ENCODE measurements at regions not wholly inside any gene's neighbourhood (a gene's known extent, or its start where the extent isn't known, plus 50 kb on each side); places are given as distances from the start of the nearest gene placed in this dataset.

DNA sequence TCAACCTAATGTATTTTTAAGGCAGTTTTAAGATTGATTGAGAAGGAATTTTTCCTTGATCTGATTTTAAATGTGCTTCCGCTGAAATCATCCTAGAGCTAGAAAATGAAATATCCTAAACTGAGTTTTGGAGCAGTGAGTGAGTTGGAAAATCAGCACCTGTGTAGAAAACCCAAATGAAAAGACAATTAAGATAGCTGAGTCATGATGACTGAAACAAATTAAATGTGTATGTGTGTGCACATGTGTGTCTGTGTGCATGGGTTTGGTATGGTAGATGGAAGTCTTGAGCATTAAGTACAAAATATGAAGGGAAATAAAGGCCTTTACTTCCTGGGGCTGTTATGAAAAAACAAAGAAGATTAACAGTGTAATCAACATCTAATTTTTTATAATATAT, 394.6 kb upstream of the MAP2 start:
- Histone ChIP-seq H2AFZ (ENCODE audit: control insufficient read depth, low read length) (no peak overlapping the region), H3K9ac (ENCODE audit: control insufficient read depth, extremely low read depth, insufficient read depth, low read length) (no peak overlapping the region), H3K4me2 (ENCODE audit: control insufficient read depth, extremely low read depth, insufficient read depth, low read depth, low read length) (no peak overlapping the region), H3K36me3 (ENCODE audit: control insufficient read depth in 2 of 2, extremely low read depth in 1 of 2, insufficient read depth in 2 of 2, low read length in 2 of 2) (no peaks in the 10 kb centered on the region), H3K79me2 (ENCODE audit: control insufficient read depth, insufficient read depth, low read length) (no peaks in the 10 kb centered on the region), H4K20me1 (ENCODE audit: control insufficient read depth, extremely low read depth, insufficient read depth, low read length) (no peaks in the 10 kb centered on the region), H3K9me3 (ENCODE audit: control insufficient read depth, low read depth, low read length) (no peaks in the 10 kb centered on the region), H3K27me3 (ENCODE audit: control insufficient read depth, extremely low read depth, insufficient read depth, low read length) (no peaks in the 10 kb centered on the region), H3K4me1 (ENCODE audit: control insufficient read depth, extremely low read depth, insufficient read depth, low read length) (no peaks in the 10 kb centered on the region), H3K27ac (ENCODE audit: control insufficient read depth, insufficient read depth, low read length) (no peak overlapping the region), H3K9me1 (ENCODE audit: control insufficient read depth, extremely low read depth, insufficient read depth, low read length) (no peaks in the 10 kb centered on the region), H3K4me3 (ENCODE audit: control insufficient read depth in 2 of 3, extremely low read depth in 1 of 3, insufficient read depth in 2 of 3, low read depth in 1 of 3, low read length in 3 of 3) (no peak overlapping the region)
- DNase-seq (ENCODE audit: low read depth, low spot score) (no peak), FAIRE-seq (no peak)
- dilution Hi-C loops (cut with MboI; ENCODE audit: extremely low pct_ligation_motif_present, low sequenced_read_pairs), result no loop called here
- TF ChIP-seq EZH2 (IDR thresholded peaks at IDR 0.05; ENCODE audit: low read length), result no peak
- TF ChIP-seq, protein P1, sequence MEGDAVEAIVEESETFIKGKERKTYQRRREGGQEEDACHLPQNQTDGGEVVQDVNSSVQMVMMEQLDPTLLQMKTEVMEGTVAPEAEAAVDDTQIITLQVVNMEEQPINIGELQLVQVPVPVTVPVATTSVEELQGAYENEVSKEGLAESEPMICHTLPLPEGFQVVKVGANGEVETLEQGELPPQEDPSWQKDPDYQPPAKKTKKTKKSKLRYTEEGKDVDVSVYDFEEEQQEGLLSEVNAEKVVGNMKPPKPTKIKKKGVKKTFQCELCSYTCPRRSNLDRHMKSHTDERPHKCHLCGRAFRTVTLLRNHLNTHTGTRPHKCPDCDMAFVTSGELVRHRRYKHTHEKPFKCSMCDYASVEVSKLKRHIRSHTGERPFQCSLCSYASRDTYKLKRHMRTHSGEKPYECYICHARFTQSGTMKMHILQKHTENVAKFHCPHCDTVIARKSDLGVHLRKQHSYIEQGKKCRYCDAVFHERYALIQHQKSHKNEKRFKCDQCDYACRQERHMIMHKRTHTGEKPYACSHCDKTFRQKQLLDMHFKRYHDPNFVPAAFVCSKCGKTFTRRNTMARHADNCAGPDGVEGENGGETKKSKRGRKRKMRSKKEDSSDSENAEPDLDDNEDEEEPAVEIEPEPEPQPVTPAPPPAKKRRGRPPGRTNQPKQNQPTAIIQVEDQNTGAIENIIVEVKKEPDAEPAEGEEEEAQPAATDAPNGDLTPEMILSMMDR (optimal IDR thresholded peaks at IDR 0.05 in 1 of 3, IDR thresholded peaks at IDR 0.05 in 1 of 3, conservative IDR thresholded peaks at IDR 0.05 in 1 of 3; ENCODE audit: extremely low read depth in 1 of 3, insufficient read depth in 2 of 3, low read length in 3 of 3), result no peak

DNA sequence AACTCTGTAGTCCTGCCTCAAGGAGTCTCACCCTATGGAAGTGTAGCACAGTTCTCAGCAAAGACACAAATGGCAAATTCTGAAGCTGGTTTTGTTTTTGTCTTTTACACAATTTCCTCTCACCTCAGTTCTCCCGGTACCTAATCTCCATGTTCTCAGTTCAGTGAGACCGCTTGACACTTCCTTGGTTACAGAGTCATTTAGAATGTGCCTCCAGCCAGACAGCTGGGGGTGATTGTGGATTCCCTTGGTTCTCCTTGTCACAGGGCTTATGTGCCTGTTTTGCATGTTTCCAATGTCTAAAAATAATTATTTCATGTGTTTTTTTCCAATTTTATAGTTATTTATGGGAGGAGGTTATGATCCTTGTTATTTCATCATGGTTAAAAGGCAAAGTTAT, 379.5 kb upstream of the MAP2 start:
- FAIRE-seq, result no peak
- dilution Hi-C loops (cut with MboI; ENCODE audit: extremely low pct_ligation_motif_present, low sequenced_read_pairs), result no loop called here
- Histone ChIP-seq H3K27ac (ENCODE audit: control insufficient read depth, insufficient read depth, low read length) (no peak overlapping the region), H3K27me3 (ENCODE audit: control insufficient read depth, extremely low read depth, insufficient read depth, low read length) (no peaks in the 10 kb centered on the region), H3K36me3 (ENCODE audit: control insufficient read depth in 2 of 2, extremely low read depth in 1 of 2, insufficient read depth in 2 of 2, low read length in 2 of 2) (no peaks in the 10 kb centered on the region), H3K9ac (ENCODE audit: control insufficient read depth, extremely low read depth, insufficient read depth, low read length) (no peak overlapping the region), H3K9me1 (ENCODE audit: control insufficient read depth, extremely low read depth, insufficient read depth, low read length) (no peaks in the 10 kb centered on the region), H2AFZ (ENCODE audit: control insufficient read depth, low read length) (no peak overlapping the region), H3K79me2 (ENCODE audit: control insufficient read depth, insufficient read depth, low read length) (no peaks in the 10 kb centered on the region), H3K9me3 (ENCODE audit: control insufficient read depth, low read depth, low read length) (no peaks in the 10 kb centered on the region), H3K4me3 (ENCODE audit: control insufficient read depth in 2 of 3, extremely low read depth in 1 of 3, insufficient read depth in 2 of 3, low read depth in 1 of 3, low read length in 3 of 3) (no peak overlapping the region), H3K4me2 (ENCODE audit: control insufficient read depth, extremely low read depth, insufficient read depth, low read depth, low read length) (no peak overlapping the region), H4K20me1 (ENCODE audit: control insufficient read depth, extremely low read depth, insufficient read depth, low read length) (no peaks in the 10 kb centered on the region), H3K4me1 (ENCODE audit: control insufficient read depth, extremely low read depth, insufficient read depth, low read length) (no peaks in the 10 kb centered on the region)
- no peak for DNase-seq (ENCODE audit: low read depth, low spot score)
- TF ChIP-seq, protein P1 (optimal IDR thresholded peaks at IDR 0.05 in 1 of 3, IDR thresholded peaks at IDR 0.05 in 1 of 3, conservative IDR thresholded peaks at IDR 0.05 in 1 of 3; ENCODE audit: extremely low read depth in 1 of 3, insufficient read depth in 2 of 3, low read length in 3 of 3), result no peak
- no peak for TF ChIP-seq EZH2 (IDR thresholded peaks at IDR 0.05; ENCODE audit: low read length)

Data from keratinocyte (primary cell).